Ramos (cell line): ENCODE measurements at regions not wholly inside any gene's neighbourhood (a gene's known extent, or its start where the extent isn't known, plus 50 kb on each side); places are given as distances from the start of the nearest gene placed in this dataset.
"Not testable (repeated sequence)": the region's sequence is repeated elsewhere in the genome, so short reads cannot be mapped to it uniquely, and the experiment has no call there.

Experiments used
- in situ Hi-C: fragments of 300-500 bp; cut with MboI; formaldehyde crosslinking; loops from one replicate; pipeline ENCODE4 v1.14.3; 2022; ENCODE audit warnings: low sequenced_read_pairs; ENCODE audit not compliant: unreplicated experiment

GRCh38 chr11:70886256-70886655, 366.1 kb downstream of the SHANK2 start:
- in situ Hi-C loops: no loop called here

DNA sequence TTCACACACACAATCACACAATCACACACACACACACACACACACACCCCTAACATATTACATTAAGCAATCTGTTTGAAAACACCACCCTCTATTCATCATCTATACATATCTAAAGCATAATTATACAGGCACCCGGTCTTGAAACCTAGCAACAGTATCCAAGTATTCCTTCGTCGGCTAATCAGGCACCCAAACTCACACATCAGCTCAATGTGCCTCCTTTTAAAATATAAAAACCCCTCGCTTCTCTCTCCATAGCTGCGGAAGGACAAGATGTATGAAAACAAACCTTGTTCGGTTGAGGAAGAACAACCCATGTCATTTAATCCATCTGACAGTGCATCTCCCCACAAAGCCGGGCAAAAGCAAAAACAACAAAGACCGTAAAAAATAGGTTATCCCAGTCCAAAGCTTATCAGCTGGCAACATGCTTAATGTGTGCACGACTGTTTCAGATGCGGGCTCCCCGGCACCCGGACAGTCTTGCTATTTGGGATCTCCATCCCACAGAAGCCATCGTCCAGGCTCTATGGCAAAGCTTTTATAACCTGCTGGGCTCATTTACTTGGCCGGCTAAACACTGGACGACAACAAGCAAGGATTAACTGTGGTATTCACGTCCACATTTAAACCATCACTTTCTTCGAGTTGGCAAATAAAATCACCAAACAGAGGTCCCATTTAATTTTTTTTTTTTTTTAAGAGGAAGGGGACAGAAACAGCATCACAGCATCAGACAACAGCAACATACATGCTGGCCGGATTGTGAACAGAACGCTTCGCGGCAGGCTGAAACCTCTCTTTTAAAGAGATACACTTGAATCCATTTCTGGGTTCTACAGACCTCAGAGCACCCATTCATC, 365.5 kb downstream of the SHANK2 start:
- in situ Hi-C loops: no loop called here

DNA sequence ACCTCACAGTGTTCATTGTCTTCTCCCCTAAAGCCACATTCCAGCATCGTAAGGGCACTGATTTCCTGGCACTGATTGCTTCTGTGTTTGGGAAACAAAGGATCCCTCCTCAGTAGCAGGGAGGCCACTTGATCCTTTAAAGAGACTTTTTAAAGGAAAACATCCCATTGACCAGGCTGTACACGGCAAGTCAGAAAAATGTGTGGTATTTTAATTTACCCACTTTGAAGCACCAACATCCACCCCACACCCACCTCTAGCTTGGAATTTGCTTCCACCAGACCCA, 364.9 kb downstream of the SHANK2 start:
- in situ Hi-C loops: no loop called here

- in situ Hi-C loops: no loop called here
Observed at GRCh38 chr11:70888061-70888460, 364.3 kb downstream of the SHANK2 start.

DNA sequence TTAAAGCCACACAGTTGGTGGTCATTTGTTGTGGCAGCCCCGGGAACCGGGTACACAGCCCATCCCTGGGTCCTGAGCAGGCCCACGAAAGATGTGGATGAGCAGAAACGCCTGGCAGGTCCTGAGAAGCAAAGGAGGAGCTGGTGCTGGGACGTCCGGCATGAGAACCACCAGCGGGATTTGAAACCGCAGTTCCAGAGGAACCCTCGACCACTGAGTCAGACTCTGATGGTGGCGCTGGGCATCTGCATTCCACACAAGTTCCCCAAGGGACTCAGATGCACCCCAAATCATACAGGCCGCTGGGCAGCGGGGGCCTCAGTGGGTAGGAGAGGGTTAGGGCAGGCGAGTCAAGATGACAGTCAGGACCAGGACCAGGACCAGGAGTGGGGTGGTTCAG, 363.0 kb downstream of the SHANK2 start:
- in situ Hi-C loops: no loop called here

DNA sequence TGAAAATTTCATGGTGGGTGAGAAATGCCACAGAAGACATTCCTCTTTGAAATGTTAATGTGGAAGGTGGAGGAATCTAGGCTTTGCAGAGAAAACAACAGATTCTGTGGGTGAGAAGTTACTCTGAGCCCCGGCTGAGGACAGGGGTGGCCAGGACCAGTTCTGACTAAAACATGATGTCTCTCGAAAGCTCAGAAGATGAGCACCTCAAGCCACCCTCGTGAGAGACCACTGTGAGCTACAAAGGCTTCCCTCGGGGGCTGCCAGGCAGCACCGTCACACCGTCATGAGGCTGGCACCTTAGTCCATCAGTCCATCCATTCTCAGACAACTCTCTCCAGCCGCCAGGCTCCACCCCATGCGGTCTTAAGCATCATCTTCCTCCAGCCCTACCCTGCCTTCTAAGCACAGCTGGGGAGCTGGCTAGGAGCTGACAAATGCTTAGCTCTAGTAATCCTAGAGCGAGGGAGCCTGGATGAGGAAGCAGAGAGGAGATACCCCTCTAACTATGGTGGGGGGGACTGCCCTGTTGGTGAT, 360.5 kb downstream of the SHANK2 start:
- in situ Hi-C loops: no loop called here

GRCh38 chr11:70892889-70893288, 359.5 kb downstream of the SHANK2 start:
- in situ Hi-C loops: no loop called here

DNA sequence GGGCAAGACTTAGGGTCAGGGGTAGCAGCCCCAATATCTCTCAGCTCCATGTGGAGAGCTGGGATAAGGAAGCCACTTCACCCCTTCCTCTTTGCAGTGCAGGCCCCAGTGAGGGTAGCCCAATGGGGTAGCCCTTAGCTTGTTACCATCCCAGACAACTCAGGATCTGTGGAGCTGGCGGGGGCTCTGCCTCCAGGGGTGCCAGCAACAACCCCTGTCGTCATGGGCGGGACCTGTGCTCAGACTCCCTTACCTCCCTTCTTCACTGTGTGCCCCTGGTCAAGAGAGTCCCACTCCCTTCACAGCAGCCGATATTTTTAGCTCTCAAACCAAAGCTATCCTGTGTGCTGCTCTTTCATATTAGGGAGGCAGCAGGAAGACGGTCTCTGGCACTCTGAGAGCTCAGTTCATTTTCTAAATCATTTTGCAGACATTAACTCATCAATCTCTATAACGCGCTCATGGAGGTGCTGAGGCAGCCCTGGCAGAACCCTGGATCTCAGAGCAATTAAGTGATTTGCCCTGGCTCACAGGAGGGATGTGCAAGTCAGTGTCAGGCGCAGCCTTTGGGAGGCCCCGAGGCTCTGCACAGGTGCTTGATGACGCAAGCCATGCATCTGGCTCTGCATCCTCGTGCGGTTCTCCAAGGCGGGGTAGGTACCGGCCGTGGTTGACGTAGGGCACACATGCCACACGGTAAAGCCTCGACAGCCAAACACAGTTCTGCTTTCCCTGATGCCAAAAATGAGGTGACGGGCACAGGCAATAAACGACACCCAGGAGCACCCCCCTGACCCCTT, 357.6 kb downstream of the SHANK2 start:
- in situ Hi-C loops: no loop called here

- in situ Hi-C loops: no loop called here
Observed at GRCh38 chr11:70895366-70895670, 357.1 kb downstream of the SHANK2 start.

DNA sequence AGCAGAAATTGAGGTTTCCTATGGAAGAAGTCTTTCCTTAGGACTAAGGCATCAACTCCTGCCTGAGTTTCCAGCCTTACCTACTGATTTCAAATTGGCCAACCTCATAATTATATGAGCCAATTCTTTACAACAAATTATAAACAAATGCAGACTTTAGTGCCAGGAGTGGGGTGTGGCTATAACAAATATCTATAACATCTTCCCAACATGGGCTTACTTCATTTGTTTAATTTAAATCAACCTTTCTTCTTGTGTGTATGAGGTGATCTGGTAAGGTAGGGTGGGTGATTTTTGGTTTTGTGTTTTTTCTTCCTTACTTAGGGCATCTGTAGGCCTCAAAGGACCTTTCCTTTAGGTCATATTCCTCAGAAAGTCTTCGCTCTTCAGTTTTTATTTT, 354.9 kb downstream of the SHANK2 start:
- in situ Hi-C loops: no loop called here

GRCh38 chr11:70899616-70900015, 352.8 kb downstream of the SHANK2 start:
- in situ Hi-C loops: no loop called here

- in situ Hi-C loops: no loop called here
Observed at GRCh38 chr11:70900540-70900939, 351.8 kb downstream of the SHANK2 start.

- in situ Hi-C loops: no loop called here
Observed at GRCh38 chr11:70901951-70902521, 350.3 kb downstream of the SHANK2 start.

GRCh38 chr11:70903229-70903628, 349.1 kb downstream of the SHANK2 start:
- in situ Hi-C loops: not testable (repeated sequence)

- in situ Hi-C loops: no loop called here
Observed at GRCh38 chr11:70906101-70906500, 346.3 kb downstream of the SHANK2 start.

GRCh38 chr11:70908223-70908622, 344.2 kb downstream of the SHANK2 start:
- in situ Hi-C loops: no loop called here

- in situ Hi-C loops: no loop called here
Observed at GRCh38 chr11:70910835-70911234, 341.5 kb downstream of the SHANK2 start.

DNA sequence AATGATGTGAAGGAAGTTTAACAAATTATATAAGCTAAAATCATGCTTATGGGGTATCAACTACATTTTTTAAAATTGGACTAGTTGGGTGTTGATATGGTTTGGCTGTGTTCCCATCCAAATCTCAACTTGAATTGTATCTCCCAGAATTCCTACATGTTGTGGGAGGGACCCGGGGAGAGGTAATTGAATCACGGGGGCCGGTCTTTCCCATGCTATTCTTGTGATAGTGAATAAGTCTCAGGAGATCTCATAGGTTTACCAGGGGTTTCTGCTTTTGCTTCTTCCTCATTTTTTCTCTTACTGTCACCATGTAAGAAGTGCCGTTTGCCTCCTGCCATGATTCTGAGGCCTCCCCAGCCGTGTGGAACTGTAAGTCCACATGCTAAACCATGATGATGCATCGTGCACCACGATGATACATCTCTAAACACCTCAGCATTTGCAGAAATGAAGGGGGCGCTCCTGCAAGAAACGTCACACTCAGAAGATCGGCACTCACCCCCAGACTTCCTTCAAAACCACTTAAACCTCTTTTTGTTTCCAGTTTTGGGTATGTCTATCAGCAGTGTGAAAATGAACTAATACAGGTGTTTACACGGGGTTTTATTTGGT, 340.0 kb downstream of the SHANK2 start:
- in situ Hi-C loops: no loop called here

DNA sequence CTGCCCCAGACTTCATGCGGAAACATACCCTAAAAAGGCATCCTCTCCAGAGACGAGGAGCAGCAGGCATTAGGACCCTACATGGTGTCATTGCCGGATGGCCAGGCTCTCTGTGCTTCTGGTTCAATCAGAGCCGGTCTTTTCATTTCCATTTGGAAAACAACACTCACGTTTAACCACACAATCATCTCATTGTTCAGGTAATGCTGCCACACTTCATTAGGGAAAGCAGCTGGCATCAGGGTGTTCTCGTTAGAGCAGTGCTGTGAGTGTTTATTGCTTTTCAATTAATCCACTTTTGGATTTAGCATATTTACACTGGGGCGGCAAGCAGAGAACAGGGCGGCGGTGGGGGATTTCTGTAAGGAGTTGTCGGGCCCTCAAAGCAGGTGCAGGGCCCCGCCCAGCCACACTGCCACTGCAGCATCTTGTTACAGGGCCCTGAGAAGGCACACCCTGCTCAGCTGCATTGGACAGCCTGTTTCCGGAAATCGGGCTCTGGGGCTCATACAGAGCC, 338.6 kb downstream of the SHANK2 start:
- in situ Hi-C loops: no loop called here

- in situ Hi-C loops: no loop called here
Observed at GRCh38 chr11:70914496-70914895, 337.9 kb downstream of the SHANK2 start.
